HG02763 (cell line): ENCODE measurements at regions not wholly inside any gene's neighbourhood (a gene's known extent, or its start where the extent isn't known, plus 50 kb on each side); places are given as distances from the start of the nearest gene placed in this dataset.
A peak's percentile ranks its signal among the peaks of the same experiment; 100 is the strongest.

Source experiments
- ATAC-seq: cut with Tn5 transposase; IDR thresholded peaks from one replicate; pipeline ENCODE4 v1.9.1; 2021; ENCODE audit warnings: mild to moderate bottlenecking, moderate library complexity; ENCODE audit not compliant: unreplicated experiment

DNA sequence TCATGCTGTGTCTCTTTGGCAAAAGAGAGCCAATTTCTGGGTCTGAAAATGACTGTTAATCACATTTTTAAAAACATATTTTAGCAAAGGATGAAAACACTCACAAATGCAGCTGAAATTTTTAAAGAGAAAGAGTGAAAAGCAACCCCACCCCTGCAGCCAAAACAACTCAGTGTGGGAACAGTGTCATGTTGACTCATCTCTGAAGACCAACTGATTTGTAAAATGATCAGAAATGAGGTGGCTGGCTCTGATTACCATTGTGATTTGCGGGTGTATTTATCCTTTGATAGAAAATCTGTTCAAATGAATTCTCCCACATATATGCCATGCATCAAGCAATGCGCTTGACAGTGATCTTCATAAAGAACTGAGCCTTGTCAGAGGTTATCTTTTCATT is 287.0 kb upstream of the ESRRG start:
- ATAC-seq = no peak

GRCh38 chr1:217009376-217009775 is 286.1 kb upstream of the ESRRG start:
- ATAC-seq = no peak

DNA sequence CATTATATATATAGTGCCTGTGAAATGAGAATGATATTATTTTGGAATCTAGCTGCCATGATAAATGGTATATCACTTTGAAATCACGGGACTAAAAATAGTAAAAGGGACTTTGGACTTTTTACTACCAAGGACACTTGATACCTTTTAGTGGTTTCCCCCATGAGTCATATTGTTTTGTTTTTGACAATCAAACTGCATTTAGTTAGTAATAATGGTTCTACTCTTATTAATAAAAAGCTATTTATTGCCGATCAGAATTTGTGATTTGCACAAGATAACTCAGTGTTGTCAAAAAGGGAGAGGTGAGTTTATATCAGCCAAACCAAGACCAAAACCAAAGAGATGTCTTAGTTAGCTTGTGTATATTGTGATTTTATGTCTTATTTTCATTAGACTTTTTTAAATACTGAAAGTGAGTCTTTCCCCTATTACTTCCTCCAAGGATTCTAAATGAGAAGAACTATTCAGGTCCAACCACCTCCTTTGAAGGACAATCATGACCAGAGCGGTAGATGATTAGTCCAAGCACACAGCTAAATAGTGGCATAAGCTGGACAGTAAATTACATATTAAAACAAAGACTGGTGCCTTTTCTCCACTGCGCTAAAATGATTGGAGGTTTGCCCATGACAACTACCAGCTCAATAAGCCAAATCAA is 281.7 kb upstream of the ESRRG start:
- peak; percentile 59 for ATAC-seq

DNA sequence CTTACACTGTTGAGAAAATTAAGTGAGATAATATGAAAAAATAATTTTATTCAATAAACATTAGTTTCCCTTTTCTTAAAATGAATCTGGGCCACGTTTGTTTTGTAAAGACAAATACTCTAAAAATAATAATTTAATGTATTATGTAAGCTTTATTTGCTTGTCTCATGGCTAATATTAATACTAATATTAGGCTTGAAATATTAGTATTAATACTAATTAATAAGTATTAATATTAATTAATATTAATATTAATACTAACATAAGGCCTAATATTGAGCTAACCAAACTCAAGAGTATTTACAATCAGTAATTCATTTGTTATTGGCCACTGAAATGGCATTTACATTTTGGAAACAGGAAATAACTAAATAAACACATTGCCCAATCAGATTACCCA is 280.1 kb upstream of the ESRRG start:
- no peak for ATAC-seq

GRCh38 chr1:216997831-216998230 is 274.6 kb upstream of the ESRRG start:
- no peak for ATAC-seq

- no peak for ATAC-seq
Measured at GRCh38 chr1:216997069-216997468, 273.8 kb upstream of the ESRRG start.

- no peak for ATAC-seq
Measured at GRCh38 chr1:216984536-216984935, 261.3 kb upstream of the ESRRG start.

- no peak for ATAC-seq
Measured at GRCh38 chr1:216983823-216984222, 260.6 kb upstream of the ESRRG start.

- ATAC-seq = no peak
Measured at GRCh38 chr1:216961516-216961915, 238.3 kb upstream of the ESRRG start.

DNA sequence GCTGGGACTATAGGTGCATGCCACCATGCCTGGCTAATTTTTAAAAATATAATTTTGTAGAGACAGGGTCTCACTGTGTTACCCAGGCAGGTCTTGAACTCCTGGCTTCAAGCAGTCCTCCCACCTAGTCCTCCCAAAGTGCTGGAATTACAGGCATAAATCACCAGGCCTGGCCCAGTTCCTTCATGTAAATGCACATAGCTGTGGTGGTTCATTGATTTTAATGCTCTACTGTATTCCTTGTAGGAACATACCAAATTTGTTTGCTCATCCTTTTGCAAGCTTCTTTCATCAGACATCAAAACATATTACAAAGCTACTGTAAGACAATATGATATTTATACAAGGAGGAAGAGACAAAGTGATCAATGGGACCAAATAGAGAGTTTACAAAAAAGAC is 237.5 kb upstream of the ESRRG start:
- ATAC-seq = no peak

DNA sequence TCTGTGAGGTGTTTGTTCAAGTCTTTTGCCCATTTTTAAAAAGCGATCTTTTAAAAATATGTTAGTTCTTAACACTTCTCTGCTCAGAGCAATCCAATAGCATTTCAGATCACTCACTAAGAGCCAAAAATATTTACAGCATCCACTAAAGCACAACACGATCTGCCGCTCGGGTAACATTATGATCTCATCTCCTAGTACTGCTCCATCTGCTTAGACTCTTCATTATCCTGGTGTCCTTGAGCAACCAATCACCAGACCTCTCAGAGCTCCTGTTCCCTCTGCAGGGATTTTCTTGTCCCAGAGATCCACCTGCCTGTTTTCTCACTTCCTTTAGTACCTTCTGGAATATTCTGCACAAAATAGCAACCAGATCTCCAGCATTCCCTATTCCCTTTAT is 235.3 kb upstream of the ESRRG start:
- no peak for ATAC-seq

- no peak for ATAC-seq
Measured at GRCh38 chr1:216953495-216953894, 230.3 kb upstream of the ESRRG start.

DNA sequence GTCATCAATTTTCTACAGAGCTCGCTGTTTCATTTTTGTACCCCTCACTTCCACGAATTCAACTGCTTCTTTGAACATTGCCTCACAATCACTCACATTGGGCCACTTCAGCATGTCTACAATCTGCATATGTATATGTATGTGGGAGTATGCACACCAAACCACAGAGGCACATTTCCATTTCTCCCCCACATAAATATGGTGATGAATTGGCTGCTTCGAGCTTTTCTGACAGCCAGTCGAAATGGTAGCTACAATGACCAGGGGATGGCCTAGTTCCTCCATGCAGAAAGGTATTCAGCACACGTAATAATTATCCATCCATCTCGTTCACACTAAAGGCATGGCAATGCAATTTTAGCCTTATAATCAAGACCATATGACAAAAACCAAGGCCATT is 229.6 kb upstream of the ESRRG start:
- no peak for ATAC-seq

- no peak for ATAC-seq
Measured at GRCh38 chr1:216945538-216946080, 222.4 kb upstream of the ESRRG start.

DNA sequence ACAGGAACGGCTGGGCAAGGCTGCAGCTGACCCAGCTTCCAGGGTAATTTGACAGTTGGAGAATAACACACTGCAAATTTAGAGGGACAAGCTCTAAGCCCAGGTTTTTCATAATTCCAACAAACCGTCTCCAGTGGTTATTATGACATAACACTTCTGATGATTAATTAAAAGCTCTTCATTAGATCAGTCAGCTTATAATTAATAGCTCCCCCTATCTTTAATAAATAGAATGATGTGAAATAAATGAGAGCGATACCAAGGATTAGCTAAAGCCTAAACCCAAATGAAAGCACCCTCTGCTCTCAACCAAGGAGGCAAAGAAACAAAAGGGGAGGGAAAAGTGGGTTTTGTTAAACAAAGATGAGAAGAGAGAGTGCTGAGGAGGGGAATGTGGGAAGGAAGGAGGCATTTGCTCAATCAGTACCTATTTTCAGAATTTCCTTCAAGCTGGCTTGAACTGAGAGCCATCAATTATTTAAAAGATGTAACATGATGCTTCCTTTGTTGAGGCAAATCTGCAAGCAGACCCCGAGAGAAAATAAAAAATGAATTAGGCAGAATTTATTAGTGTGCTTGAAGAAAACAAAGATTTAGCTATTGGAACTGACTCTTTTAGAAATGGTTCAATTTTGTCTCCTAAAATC is 221.8 kb upstream of the ESRRG start:
- no peak for ATAC-seq

GRCh38 chr1:216937491-216937890 is 214.3 kb upstream of the ESRRG start:
- ATAC-seq = no peak

DNA sequence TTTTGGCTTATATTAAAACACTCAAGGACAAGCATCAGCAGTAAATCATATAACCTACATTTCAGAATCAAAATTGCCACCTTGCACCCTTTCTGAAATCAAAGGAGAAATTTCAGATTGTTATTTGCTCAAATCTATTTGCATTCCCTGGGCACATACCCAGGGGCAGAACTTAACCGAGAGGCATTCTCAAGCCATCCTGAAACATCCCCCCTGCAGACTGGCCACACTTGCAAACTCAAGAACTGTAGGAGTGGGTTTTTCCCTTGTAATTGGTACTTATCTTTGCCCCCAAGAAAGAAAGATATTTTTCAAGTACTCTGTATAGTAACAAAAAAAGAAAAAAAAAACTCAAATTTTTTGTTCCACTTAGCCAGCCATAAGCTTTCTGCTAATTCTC is 213.6 kb upstream of the ESRRG start:
- no peak for ATAC-seq

- no peak for ATAC-seq
Measured at GRCh38 chr1:216935901-216936300, 212.7 kb upstream of the ESRRG start.

- ATAC-seq = no peak
Measured at GRCh38 chr1:216932424-216932823, 209.2 kb upstream of the ESRRG start.

DNA sequence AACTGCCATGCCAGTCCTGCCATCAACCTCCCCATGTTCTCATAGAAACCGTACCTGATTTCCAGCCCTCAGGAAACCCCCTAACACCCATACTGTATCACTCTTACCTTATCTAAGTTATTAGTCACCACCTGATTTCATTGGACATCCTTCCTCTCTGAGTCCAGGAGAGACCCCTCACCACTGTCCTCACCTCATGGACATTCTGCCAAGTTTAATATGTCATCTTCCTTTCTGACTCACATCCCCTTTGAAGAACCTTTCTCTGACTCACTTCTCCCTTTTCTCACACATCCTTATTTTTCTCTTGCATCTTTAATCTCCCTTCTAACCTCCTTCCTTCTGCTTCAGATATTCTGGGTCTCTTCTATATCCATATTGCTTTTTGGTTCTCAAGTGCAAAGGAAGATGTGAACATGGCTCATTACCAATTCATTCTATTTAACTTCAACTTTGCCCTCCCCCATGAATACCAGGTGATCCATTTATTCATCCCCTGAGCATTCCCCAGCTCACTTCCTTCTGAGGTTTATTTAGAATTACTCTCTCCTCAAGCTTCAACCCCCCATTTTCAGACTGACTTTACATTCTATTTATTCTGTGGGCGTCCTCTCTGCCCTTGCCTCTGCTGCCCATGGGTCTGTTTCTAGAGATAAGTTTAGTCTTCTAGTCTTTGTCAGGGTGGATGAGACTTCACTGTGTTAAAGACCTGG is 206.8 kb upstream of the ESRRG start:
- no peak for ATAC-seq

DNA sequence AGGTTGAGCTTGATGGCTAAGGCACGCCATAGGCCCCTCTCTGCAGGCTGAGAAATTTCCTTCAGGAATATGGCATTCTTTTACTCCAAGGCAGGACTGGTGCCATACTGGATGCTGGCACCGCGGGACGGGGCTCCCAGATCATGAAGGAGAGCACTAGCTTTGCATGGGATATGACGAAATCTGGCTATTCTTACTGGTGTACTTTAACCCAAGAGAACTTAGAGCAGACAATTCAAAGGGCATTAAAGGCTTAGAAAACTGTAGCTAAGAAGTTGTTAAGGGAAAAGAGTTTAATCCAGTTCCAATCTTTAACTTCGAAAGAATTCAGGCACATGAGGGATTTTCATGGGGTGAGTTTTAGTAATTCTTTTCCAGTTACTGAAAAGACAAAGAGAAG is 204.4 kb upstream of the ESRRG start:
- ATAC-seq = no peak
